ENCODE measurements at regions not wholly inside any gene's neighbourhood (a gene's known extent, or its start where the extent isn't known, plus 50 kb on each side); places are given as distances from the start of the nearest gene placed in this dataset.

DNA sequence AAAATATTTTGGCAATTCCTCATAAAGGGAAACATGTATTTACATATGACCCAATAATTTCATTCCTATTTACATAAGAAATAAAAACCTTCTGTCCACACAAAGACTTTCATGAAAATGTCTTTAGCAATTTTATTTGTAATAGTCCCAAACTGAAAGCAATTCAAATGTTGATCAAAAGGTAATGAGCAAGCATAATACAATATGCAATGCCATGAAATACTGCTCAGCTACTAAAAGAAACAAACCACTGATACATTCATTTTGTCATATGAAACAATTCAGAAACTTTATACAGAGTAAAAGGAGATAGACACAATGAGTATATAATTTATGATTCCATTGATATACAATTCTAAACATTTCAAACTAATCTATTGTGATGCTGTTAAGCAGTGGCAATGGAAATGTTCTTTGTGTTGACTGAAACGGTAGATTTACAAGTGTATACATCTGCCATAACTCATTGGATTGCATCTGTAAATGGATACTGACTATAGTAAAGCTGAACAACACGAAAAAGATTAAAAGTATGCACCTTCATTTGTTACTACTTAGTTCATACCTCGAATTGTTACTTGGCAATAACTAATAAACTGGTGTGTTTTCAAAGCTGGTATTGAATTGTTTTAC is 335.6 kb downstream of the GASK1B start:
- H3K4me1 ChIP-seq: no peaks in the 10 kb centered on the region
- no peaks in the 10 kb centered on the region for H3K9me3 ChIP-seq
- H3K36me3 ChIP-seq (ENCODE audit: low read depth, missing control alignments): no peaks in the 10 kb centered on the region
- no peak for TF ChIP-seq POLR2A (IDR thresholded peaks at IDR 0.05)
- TF ChIP-seq, protein P1, sequence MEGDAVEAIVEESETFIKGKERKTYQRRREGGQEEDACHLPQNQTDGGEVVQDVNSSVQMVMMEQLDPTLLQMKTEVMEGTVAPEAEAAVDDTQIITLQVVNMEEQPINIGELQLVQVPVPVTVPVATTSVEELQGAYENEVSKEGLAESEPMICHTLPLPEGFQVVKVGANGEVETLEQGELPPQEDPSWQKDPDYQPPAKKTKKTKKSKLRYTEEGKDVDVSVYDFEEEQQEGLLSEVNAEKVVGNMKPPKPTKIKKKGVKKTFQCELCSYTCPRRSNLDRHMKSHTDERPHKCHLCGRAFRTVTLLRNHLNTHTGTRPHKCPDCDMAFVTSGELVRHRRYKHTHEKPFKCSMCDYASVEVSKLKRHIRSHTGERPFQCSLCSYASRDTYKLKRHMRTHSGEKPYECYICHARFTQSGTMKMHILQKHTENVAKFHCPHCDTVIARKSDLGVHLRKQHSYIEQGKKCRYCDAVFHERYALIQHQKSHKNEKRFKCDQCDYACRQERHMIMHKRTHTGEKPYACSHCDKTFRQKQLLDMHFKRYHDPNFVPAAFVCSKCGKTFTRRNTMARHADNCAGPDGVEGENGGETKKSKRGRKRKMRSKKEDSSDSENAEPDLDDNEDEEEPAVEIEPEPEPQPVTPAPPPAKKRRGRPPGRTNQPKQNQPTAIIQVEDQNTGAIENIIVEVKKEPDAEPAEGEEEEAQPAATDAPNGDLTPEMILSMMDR (IDR thresholded peaks at IDR 0.05): no peak
- H3K4me3 ChIP-seq: no peak overlapping the region
- no peak for DNase-seq
- no peak overlapping the region for H3K27ac ChIP-seq
- no peaks in the 10 kb centered on the region for H3K27me3 ChIP-seq
- 55 to 58% methylated on average over 3 of the region's 3 CpGs for WGBS, 2 donors
- intact Hi-C loops (cut with DNase I; ENCODE audit: low total_unique reads): no loop called here

DNA sequence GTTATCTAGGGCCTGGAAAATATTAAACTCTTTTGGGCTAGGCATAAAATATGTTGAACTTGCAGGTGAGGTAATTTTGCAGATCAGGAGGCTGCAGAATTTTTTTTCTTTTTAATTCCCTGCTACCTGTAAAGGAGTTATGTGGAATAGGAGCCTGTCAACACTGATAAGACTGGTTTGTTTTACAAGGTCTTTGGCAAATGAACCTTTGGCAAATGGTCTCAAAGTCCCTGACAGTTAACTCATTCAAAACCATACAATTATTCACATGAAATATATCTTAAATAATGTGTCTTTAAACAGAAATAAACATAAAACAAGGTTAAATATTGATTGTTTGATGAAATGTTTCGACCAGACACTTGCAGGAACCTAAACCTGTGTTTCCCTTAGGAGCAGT is 340.2 kb downstream of the GASK1B start:
- Histone ChIP-seq H3K4me3 (no peak overlapping the region), H3K9me3 (no peaks in the 10 kb centered on the region), H3K27ac (no peak overlapping the region), H3K36me3 (ENCODE audit: low read depth, missing control alignments) (no peaks in the 10 kb centered on the region), H3K4me1 (no peaks in the 10 kb centered on the region), H3K27me3 (no peaks in the 10 kb centered on the region)
- intact Hi-C loops (cut with DNase I; ENCODE audit: low total_unique reads): no loop called here
- no peak for DNase-seq
- TF ChIP-seq, protein P1 (IDR thresholded peaks at IDR 0.05): no peak
- TF ChIP-seq POLR2A (IDR thresholded peaks at IDR 0.05): no peak
- WGBS, 2 donors: 89 to 93% methylated on average over 1 of the region's 1 CpG

DNA sequence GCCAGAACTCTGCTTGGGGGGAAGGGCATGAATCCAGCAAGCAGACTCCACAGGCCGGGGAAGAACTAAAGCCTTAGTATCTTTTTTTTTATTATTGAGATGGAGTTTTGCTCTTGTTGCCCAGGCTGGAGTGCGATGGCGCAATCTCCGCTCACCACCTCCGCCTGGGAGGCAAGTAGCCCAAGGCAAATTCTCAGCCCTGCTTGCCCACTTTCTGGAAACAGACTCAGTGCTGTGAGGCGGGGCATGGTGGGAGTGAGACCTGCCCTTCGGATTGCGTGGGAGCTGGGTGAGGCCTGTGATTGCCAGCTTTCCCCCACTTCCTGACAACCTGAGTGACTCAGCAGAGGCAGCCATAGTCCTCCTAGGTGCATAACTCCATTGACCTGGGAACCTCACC is 348.8 kb downstream of the GASK1B start:
- no peaks in the 10 kb centered on the region for H3K27me3 ChIP-seq
- H3K4me1 ChIP-seq: no peaks in the 10 kb centered on the region
- no peaks in the 10 kb centered on the region for H3K9me3 ChIP-seq
- WGBS, 2 donors: 86 to 98% methylated on average over 5 to 8 of the region's 8 CpGs
- no peak for DNase-seq
- no peak overlapping the region for H3K27ac ChIP-seq
- no peaks in the 10 kb centered on the region for H3K36me3 ChIP-seq (ENCODE audit: low read depth, missing control alignments)
- no peak for TF ChIP-seq POLR2A (IDR thresholded peaks at IDR 0.05)
- TF ChIP-seq, protein P1 (IDR thresholded peaks at IDR 0.05): no peak
- intact Hi-C loops (cut with DNase I; ENCODE audit: low total_unique reads): no loop called here
- no peak overlapping the region for H3K4me3 ChIP-seq

DNA sequence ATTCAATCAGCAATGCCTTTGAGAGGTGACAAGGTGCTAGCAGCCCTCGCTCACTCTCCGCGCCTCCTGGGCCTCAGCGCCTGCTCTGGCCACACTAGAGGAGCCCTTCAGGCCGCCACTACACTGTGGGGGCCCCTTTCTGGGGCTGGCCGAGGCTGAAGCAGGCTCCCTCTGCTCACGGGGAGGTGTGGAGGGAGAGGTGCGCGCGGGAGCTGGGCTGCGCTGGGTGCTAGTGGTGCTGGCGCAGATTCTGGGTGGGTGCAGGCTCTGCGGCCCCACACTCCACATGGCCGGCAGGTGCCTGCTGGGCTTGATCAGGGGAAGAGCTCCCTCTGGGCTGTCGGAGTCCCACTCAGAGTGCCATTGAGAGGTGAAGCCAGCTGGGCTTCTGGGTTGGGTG is 351.0 kb downstream of the GASK1B start:
- H3K27ac ChIP-seq: no peak overlapping the region
- no peaks in the 10 kb centered on the region for H3K9me3 ChIP-seq
- DNase-seq: no peak
- WGBS, 2 donors: 84 to 92% methylated on average over 6 to 14 of the region's 15 CpGs
- intact Hi-C loops (cut with DNase I; ENCODE audit: low total_unique reads): no loop called here
- TF ChIP-seq, protein P1 (IDR thresholded peaks at IDR 0.05): no peak
- no peak for TF ChIP-seq POLR2A (IDR thresholded peaks at IDR 0.05)
- no peaks in the 10 kb centered on the region for H3K36me3 ChIP-seq (ENCODE audit: low read depth, missing control alignments)
- no peaks in the 10 kb centered on the region for H3K27me3 ChIP-seq
- H3K4me3 ChIP-seq: no peak overlapping the region
- H3K4me1 ChIP-seq: no peaks in the 10 kb centered on the region

All from testis (tissue), 2 donors.